GM19395 (cell line): ENCODE measurements at regions not wholly inside any gene's neighbourhood (a gene's known extent, or its start where the extent isn't known, plus 50 kb on each side); places are given as distances from the start of the nearest gene placed in this dataset.

Source experiments
- ATAC-seq: cut with Tn5 transposase; IDR thresholded peaks from one replicate; pipeline ENCODE4 v1.9.1; 2021; ENCODE audit warnings: mild to moderate bottlenecking, moderate library complexity; ENCODE audit not compliant: unreplicated experiment

DNA sequence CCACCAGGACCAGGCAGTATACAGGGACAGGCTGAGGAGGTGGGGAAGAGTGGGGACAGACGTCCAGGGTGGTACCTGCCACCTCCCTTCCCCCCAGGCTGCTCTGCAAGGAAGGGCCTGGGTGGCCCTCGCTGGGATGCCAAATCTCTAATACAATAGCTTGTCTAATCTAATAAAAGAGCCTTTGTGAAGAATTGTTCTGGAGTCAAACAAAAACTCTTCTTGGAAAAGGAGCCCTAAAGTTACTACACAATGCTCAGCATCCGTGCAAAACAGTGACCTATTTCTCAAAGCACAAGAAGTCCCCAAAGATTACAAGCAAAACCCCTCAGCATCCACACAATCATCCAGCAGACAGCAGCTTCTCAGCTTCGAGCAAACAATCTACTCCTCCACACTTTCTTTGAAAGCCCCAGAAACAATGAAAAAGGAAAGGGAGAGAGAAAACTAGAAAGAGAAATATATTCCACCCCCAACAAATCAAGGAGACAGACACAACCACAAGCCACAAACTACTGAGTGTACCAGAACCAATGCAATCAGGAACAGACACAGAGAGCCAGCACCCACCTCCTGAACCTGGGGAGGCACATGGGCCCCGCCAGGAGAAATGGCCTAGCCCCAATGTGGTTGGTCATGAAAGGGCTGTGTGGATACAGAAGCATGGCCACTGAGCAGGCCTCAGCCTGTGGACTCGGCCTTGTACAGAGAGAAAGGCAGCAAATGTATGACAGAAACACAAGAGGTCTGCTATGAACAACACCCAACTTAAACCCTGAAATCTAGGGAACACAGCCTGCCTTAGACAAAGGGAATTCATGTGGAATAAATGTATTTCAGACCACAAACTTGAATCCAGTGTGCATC is 177.1 kb upstream of the CHRNA7 start:
- no peak for ATAC-seq

DNA sequence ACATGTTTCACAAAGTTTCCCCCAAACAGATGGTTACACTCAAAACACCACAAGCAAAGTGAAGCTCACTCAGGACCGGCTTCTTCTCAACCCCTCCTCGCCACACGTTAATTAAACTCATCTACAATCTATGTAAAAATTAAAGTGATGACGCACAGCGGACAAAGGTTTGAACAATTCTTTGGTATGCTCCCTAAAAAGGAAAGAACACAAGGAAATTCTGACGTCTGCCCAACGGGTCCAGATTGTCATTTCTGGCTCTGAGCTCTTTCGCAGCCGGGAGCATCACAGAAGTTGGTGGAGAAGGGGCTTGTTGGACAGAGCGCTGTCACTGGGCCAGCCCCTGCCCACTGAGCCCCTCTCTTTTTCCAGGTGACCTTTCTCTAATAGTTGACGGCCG is 173.7 kb upstream of the CHRNA7 start:
- no peak for ATAC-seq

- ATAC-seq, result no peak
Observed at GRCh38 chr15:31857194-31857593, 173.1 kb upstream of the CHRNA7 start.

DNA sequence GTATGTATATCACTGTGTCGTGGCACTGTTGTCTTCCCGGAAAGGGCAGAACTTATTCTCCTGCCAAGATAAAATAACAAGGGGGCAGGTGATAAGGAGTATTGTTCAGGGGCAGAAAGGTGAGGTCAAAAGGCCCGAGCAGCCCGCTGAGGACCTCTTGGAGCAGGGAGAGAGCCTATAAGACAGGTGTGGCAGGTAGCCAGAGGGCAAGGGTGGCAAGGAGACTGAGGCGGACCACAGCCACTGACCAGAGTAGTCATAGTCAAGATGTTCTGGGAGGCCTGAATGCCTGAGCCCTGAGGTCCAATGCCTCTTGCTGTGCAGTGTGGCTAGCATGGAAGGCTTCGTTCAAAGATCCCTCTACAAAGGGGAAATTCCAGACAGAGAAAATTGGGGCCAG is 172.3 kb upstream of the CHRNA7 start:
- ATAC-seq, result no peak

DNA sequence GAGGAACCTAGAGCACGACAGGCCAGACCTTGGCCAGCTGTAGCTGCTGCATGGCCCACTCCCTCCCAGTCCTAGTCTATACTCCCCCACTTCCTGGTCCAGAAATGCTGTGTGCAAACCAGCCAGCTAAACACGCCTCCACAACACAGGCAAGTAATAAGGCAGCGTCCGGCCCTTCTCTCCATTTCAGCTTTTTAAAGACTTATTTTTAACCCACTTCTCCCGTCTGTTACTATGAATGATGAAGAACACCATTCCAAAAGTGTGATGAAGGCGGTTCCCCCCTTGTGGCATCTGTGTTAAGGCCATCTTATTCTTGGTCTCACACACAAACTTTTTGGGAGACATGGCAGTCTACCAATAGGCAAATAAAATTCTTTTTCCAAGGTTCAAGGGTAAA is 164.1 kb upstream of the CHRNA7 start:
- ATAC-seq, result no peak

DNA sequence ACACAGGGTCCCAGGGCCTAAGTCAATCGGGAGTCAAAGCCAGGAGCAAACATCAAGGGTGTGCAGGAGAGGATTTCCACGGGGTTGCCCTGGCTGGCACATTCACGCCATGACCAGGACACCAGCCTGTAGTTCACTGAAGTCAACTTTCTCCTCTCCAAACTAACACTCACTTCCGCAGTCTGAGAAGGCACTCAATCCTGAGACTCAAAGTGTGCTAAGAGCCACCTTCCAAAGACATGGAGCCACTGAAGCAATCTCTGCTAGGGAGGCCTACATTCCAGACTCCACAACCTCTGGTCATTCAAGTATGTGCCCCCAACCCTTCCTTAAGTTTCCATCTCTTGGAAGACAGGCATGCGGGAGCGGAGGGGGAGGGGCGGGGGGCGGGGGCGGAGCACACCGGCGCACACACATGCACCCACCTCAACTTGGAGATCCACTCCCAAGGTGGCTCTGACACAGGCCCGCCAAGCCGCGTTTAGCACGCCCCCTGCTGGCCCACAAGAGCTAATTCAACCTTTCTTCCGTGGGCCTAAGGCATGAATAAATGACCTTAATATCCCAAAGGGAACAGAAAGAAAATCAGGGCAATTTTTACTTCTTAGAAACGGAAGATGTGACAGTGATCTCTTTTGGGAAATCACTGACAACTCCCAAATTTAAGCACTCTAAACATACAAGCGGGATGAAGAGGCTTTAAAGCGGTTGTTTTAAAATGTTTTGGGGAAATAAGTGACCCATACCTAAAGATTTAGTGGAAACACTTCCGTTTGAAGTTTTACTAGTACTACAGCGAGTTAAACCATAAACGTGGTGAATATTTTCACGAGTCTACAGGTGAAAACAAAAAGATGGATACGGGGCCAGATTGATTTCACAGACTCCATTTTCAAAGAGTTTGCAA is 162.5 kb upstream of the CHRNA7 start:
- no peak for ATAC-seq

DNA sequence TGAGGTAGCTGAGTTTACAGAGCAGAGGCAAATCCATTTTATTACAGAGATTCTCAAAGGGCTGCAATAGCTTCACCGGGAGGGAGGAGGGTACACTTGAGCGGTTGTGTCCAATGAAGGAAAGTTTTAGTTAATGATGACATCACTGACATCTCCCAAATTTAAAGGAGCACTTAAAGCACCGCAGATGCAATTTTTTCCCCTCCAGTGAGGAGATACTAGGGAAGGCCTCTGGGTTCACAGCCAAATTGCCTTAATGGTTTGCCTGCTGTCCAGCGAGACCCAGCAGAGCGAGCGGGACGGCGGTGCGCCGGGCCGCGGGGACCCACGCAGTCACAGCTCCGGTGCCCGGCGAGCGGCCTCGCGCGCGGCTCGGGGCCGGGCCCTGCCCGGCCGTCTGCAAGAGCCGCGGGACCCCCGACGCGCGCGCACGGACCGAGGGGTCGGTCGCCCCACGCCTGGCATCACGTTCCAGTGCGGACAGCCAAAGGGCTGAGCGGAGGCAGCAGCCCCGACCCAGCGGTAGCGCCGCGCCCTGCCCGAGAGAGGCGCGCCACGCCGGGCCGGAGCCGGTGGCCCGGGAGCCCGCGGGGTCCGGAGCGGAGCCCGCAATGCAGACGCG is 160.5 kb upstream of the CHRNA7 start:
- peak; percentile 4 for ATAC-seq

- ATAC-seq, result peak; percentile 88
Observed at GRCh38 chr15:31870328-31871165, 159.8 kb upstream of the CHRNA7 start, which contains the start of gene OTUD7A. Gene OTUD7A, minus strand, starts transcription at chr15:31870673.

GRCh38 chr15:31871166-31871886 is 159.0 kb upstream of the CHRNA7 start:
- peak; percentile 26 for ATAC-seq

DNA sequence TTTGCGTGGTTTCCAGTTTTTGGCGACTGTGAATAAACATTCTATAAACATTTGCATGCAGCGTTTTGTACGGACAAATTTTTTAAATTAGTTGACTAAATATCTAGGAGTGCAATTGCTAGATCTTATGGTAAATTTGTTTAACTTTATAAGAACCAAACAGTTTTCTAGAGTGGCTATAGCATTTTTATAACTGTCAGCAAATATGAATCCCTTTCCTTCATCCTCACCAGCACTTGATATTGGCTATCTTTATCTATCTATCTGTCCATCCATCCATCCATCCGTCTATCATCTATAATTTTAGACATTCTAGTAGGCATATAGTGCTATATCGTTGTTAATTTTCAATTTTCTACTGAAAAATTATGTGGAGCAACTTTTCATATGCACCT is 158.4 kb upstream of the CHRNA7 start:
- no peak for ATAC-seq

DNA sequence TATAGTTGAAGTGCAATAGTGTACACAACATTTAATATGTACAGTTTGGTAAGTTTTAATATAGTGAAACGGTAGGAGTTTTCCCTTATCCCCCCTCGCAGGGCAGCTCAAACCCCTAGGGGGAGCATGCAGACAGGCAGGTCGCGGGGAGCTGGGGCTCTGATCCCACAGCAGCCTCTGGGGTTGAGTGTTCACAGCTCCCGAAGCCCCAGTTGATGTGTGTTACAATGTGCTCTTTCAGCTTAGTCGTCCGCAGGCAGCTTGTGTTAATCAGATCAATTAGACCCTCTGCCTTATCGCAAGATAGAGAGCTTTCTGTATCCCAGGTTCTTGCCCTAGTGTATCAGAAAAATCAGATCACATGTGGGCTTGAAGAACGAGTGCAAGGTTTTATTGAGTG is 143.1 kb upstream of the CHRNA7 start:
- no peak for ATAC-seq

DNA sequence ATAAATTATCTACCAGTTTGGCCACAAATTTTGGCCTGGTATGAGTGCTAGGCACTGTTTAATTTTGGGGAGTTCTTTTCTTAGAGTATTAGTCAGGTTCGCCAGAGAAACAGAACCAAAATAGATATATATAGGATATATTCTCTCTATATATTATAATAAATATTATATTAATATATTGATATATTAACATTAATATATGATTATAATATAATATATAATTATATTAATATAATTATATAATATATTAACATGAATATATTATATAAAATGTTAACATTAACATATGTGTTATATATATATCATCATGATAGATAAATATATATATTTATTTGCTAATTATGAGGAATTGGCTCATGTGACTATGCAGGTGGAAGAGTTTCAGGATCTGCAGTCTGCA is 137.8 kb upstream of the CHRNA7 start:
- ATAC-seq, result no peak

- ATAC-seq, result no peak
Observed at GRCh38 chr15:31893780-31894179, 136.5 kb upstream of the CHRNA7 start.

GRCh38 chr15:31897746-31898145 is 132.6 kb upstream of the CHRNA7 start:
- no peak for ATAC-seq

- ATAC-seq, result no peak
Observed at GRCh38 chr15:31901501-31901900, 128.8 kb upstream of the CHRNA7 start.

DNA sequence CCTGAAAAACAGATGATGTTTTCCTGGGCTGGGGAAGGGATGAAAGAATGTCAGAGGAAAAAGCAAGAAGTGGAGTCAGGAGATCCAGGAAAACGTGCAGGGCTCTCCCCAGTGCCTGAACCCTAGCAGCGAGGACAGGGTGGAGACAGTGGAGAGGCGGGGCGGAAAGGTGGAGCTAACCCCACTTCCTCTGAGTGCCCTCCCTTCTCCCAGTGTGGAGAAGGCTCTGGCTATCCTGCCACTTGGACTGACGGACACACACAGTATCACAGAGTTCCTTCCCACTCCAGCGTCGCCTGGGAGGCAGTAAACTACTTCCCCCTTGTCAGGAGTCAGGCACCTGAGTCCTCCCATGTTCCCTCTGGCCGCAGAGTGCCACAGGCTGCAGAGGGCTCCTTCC is 125.3 kb upstream of the CHRNA7 start:
- ATAC-seq, result no peak

DNA sequence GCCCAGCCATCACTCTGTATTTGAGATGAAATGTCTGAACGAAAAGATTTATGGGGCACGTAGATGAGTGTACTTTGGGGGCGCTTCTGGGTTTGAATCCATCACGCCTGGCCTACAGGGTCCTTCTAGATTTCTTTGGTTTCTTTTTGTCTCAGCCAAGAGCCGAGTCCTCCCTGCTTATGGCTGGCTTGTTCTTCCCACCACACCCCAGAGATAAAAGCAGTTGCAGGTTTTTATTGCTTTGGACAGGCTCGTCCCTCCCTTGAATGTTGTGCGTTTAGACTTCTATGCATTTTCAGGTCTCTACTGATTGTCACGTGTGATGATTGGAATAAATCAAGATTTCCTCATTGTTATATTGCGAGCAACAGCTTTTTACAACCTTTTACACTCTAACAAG is 104.8 kb upstream of the CHRNA7 start:
- ATAC-seq, result no peak

DNA sequence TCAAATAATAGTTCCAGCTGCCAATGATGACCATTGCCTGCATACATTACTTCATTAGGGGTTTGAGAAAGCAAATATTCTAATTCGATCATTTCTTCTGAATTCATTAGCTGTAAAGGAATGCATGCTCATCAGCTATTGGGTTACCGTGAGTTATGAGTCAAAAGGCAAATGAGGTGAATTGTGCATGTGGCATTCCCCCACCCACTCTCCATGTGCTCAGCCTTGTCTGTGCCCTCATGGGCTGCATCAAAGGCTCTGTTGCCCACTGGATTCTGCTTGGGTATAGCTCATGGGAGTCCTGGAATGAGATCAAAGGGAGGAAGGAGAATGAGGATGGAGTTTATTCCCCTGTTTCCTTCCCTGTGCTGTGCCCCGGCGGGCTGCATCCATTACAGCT is 99.3 kb upstream of the CHRNA7 start:
- ATAC-seq, result no peak

- ATAC-seq, result no peak
Observed at GRCh38 chr15:31932576-31932975, 97.7 kb upstream of the CHRNA7 start.

GRCh38 chr15:31934821-31935220 is 95.5 kb upstream of the CHRNA7 start:
- ATAC-seq, result no peak
